Mesothelial cell of epicardium (in vitro differentiated cells): ENCODE measurements at regions not wholly inside any gene's neighbourhood (a gene's known extent, or its start where the extent isn't known, plus 50 kb on each side); places are given as distances from the start of the nearest gene placed in this dataset.

ENCODE experiments used
- DNase-seq, 2 experiments: peaks; one replicate each; pipeline ENCODE4 v3.0.0; 2021; ENCODE audit warnings: low spot score in 2 of 2; ENCODE audit not compliant: unreplicated experiment in 2 of 2
- H3K27ac Mint-ChIP-seq: 2 replicates; pipeline ENCODE4 v1.8.0; 2021; ENCODE audit warnings: mixed read lengths
- H3K27me3 Mint-ChIP-seq: 2 replicates; pipeline ENCODE4 v1.8.0; 2021; ENCODE audit warnings: low read depth, mixed read lengths
- H3K36me3 Mint-ChIP-seq: 2 replicates; pipeline ENCODE4 v1.8.0; 2021; ENCODE audit warnings: mixed read lengths
- H3K4me1 Mint-ChIP-seq: 2 replicates; pipeline ENCODE4 v1.8.0; 2021; ENCODE audit warnings: mixed read lengths
- H3K4me3 Mint-ChIP-seq: 2 replicates; pipeline ENCODE4 v1.8.0; 2021; ENCODE audit warnings: mild to moderate bottlenecking, moderate library complexity, mixed read lengths
- H3K9me3 Mint-ChIP-seq: 2 replicates; pipeline ENCODE4 v1.8.0; 2021; ENCODE audit warnings: mixed read lengths
- CTCF ChIP-seq: fragments of 200-600 bp; sonication (generic); IDR thresholded peaks from one replicate; pipeline ENCODE4 v1.5.0; 2021; ENCODE audit warnings: antibody characterized with exemption; ENCODE audit not compliant: unreplicated experiment

- no peak overlapping the region for H3K4me3 Mint-ChIP-seq
- no peaks in the 10 kb centered on the region for H3K36me3 Mint-ChIP-seq
- no peaks in the 10 kb centered on the region for H3K9me3 Mint-ChIP-seq
- TF ChIP-seq CTCF: no peak
- no peaks in the 10 kb centered on the region for H3K4me1 Mint-ChIP-seq
- peaks cover 6% of the 10 kb centered on the region for H3K27me3 Mint-ChIP-seq
- H3K27ac Mint-ChIP-seq: no peak overlapping the region
- DNase-seq: no peak
Measured at GRCh38 chr16:18037051-18037450, 299.5 kb downstream of the NPIPA8 start.

DNA sequence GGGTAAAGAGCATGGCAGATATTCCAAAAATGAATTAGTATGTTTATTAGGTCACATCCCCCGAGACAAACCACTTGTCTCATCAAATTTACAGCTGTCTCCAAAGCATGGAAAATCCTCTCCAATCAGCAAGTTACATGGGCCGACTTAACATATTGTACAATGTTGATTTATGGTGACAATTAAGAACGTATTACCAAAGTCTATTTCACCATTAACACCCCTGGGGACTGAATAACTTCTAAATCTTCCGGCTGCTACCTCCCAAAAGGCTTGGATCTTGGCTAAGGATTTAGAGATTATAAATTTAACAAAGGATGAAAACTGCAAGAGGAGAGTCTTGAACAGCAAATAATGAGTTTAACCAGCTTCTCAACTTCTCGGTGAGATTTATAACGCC, 311.9 kb downstream of the NPIPA8 start:
- Mint-ChIP-seq H3K27ac (no peak overlapping the region), H3K36me3 (no peaks in the 10 kb centered on the region), H3K9me3 (no peaks in the 10 kb centered on the region), H3K27me3 (peaks cover 21% of the 10 kb centered on the region), H3K4me1 (no peaks in the 10 kb centered on the region), H3K4me3 (no peak overlapping the region)
- no peak for TF ChIP-seq CTCF
- DNase-seq: no peak

GRCh38 chr16:18018376-18018775, 318.2 kb downstream of the NPIPA8 start:
- no peaks in the 10 kb centered on the region for H3K36me3 Mint-ChIP-seq
- no peaks in the 10 kb centered on the region for H3K4me1 Mint-ChIP-seq
- DNase-seq: no peak
- H3K27me3 Mint-ChIP-seq: peaks cover 7% of the 10 kb centered on the region
- H3K9me3 Mint-ChIP-seq: no peaks in the 10 kb centered on the region
- H3K4me3 Mint-ChIP-seq: no peak overlapping the region
- TF ChIP-seq CTCF: no peak
- no peak overlapping the region for H3K27ac Mint-ChIP-seq

DNA sequence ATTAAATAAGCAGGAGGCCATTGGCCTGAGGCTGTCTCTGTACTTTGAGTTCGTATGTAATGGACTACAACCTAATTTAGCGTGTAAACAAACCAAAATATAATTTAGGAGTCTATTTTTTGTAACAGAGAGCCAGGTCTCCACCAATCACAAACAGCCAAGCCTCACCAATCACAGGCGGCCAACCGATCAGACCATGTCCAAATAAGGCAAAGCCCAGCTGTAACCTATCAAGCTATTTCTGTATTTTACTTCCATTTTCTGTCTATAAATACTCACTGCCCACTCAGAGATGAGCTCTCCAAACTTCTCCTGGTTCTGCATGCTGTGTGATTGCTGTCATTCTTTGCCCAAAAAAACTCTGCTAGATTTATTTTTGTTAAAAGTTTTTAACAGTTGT, 322.7 kb downstream of the NPIPA8 start:
- Mint-ChIP-seq H3K4me1 (no peaks in the 10 kb centered on the region), H3K36me3 (no peaks in the 10 kb centered on the region), H3K4me3 (no peak overlapping the region)

DNA sequence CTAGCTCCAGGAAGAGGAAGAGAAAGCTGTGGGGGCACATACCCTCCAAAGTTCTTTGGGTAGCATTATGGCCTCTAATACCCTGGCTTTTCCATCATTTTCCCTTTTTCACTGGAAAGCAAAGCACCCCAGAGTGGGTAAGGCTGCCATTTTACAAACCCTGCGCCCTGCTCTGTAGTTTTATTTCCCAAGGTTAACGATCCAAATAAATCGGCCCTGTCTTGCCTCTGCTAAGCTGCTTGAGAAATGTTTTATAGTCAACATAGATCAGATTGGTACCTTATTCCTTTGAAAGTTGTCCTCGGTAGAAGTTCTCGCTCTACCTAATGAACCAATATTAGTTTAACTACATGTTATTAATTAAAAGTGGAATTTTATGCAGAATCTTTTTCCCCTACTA, 328.2 kb downstream of the NPIPA8 start:
- Mint-ChIP-seq H3K27ac (no peak overlapping the region), H3K27me3 (no peaks in the 10 kb centered on the region), H3K4me1 (no peaks in the 10 kb centered on the region), H3K9me3 (peaks cover 4% of the 10 kb centered on the region), H3K36me3 (no peaks in the 10 kb centered on the region), H3K4me3 (no peak overlapping the region)
- DNase-seq: no peak
- TF ChIP-seq CTCF: no peak

More for the DNA sequence above, 322.7 kb downstream of the NPIPA8 start:
- Mint-ChIP-seq H3K27ac (no peak overlapping the region), H3K9me3 (peaks cover 4% of the 10 kb centered on the region), H3K27me3 (peaks cover 6% of the 10 kb centered on the region)
- no peak for DNase-seq
- TF ChIP-seq CTCF: no peak

DNA sequence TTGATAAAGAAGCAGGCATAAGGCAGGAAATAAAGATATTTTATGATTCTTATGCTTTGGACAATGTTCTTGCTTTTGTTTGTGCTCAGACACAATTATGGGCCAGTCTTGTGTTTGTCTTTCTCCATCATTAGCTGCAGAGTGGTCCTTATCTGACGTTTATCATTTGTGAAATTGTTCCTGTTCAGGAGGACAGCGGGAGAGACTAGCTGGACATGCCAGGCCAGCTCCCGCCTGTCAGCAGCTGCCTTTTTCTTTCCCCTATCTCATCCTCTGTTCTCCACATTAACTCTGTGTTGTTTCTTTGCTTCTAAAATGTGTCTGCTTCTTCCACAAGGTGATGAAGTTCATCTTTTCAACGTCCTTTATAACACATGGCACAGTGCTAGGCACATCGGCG, 333.5 kb downstream of the NPIPA8 start:
- DNase-seq: no peak
- Mint-ChIP-seq H3K4me3 (no peak overlapping the region), H3K4me1 (no peaks in the 10 kb centered on the region), H3K27me3 (no peaks in the 10 kb centered on the region), H3K9me3 (no peaks in the 10 kb centered on the region), H3K36me3 (no peaks in the 10 kb centered on the region), H3K27ac (no peak overlapping the region)
- TF ChIP-seq CTCF: no peak
